Lower lobe of right lung (tissue), 2 donors: ENCODE measurements at regions not wholly inside any gene's neighbourhood (a gene's known extent, or its start where the extent isn't known, plus 50 kb on each side); places are given as distances from the start of the nearest gene placed in this dataset.

Experiments used
- ATAC-seq, 2 donors: fragments of 200-7000 bp; cut with Tn5 transposase; one replicate each; pipeline ENCODE4 v1.9.1; 2020 to 2022; ENCODE audit warnings: mild to moderate bottlenecking in 2 of 2, moderate library complexity in 2 of 2
- DNase-seq: peaks from one replicate; pipeline ENCODE4 v3.0.0-alpha.2; 2020
- H3K27ac ChIP-seq: fragments of 200-600 bp; one replicate; pipeline ENCODE4 v1.8.0; 2022
- H3K27me3 ChIP-seq: fragments of 200-600 bp; one replicate; pipeline ENCODE4 v1.8.0; 2022; ENCODE audit warnings: low read depth
- H3K36me3 ChIP-seq: fragments of 200-600 bp; one replicate; pipeline ENCODE4 v1.8.0; 2022; ENCODE audit warnings: mild to moderate bottlenecking
- H3K4me1 ChIP-seq: fragments of 200-600 bp; one replicate; pipeline ENCODE4 v1.8.0; 2022
- H3K4me3 ChIP-seq: fragments of 200-600 bp; one replicate; pipeline ENCODE4 v1.8.0; 2022; ENCODE audit warnings: mild to moderate bottlenecking
- H3K9me3 ChIP-seq: fragments of 200-600 bp; one replicate; pipeline ENCODE4 v1.8.0; 2022
- CTCF ChIP-seq: fragments of 200-600 bp; IDR thresholded peaks from one replicate; pipeline ENCODE4 v1.8.0; 2022; ENCODE audit warnings: antibody characterized with exemption, mild to moderate bottlenecking
- intact Hi-C: fragments of 100-400 bp; cut with DNase I; formaldehyde crosslinking; loops from one replicate; pipeline ENCODE4 v1.11.0; 2022
- donor health status: DM: no; HTN: yes; CAD: no; lungs with severe emphysema.

DNA sequence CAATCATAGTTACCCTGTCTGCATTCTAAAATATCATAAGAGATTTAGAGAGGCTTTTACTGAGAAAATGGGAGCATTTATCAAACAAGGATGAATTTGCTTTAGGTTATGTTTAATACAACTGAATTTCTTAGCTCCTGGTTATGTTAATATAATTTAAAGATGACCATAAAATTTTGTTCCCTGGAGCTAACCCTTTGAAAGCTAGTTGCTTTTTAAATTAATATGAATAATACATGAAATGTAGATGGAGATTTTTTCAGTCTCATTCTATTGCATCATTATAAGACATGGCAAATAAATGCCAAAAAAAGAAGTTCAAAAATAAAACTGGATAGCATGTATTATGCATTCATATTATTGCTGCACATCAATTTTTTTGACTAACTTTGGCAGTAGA lies 344.1 kb upstream of the NXPH2 start:
- Histone ChIP-seq H3K4me3 (no peak overlapping the region), H3K27me3 (no peaks in the 10 kb centered on the region), H3K27ac (no peak overlapping the region), H3K9me3 (no peaks in the 10 kb centered on the region), H3K36me3 (no peaks in the 10 kb centered on the region), H3K4me1 (no peaks in the 10 kb centered on the region)
- intact Hi-C loops, result no loop called here
- TF ChIP-seq CTCF, result no peak
- ATAC-seq (no peak), DNase-seq (no peak)

DNA sequence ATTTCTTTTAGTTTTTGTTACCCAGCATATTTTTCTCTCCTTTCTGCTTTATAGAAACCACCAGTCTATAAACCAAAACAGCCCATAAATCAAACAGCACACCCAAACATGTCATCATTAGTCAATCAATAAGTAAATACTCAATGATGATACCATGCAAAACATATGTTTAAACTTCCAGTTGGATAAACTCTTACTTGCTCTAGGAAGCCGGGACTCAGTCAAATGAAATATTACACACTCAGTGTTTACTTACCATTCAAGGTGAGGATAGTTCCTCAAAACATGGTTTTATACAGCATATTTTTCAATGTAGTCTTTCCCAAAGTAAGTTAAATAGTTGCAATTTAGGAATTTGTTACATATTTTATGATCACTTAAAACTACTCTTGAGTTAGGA lies 343.6 kb upstream of the NXPH2 start:
- intact Hi-C loops, result no loop called here
- no peak for TF ChIP-seq CTCF
- no peaks in the 10 kb centered on the region for H3K36me3 ChIP-seq
- no peaks in the 10 kb centered on the region for H3K4me1 ChIP-seq
- DNase-seq (no peak), ATAC-seq (no peak)
- no peaks in the 10 kb centered on the region for H3K9me3 ChIP-seq
- H3K4me3 ChIP-seq, result no peak overlapping the region
- H3K27me3 ChIP-seq, result no peaks in the 10 kb centered on the region
- no peak overlapping the region for H3K27ac ChIP-seq

DNA sequence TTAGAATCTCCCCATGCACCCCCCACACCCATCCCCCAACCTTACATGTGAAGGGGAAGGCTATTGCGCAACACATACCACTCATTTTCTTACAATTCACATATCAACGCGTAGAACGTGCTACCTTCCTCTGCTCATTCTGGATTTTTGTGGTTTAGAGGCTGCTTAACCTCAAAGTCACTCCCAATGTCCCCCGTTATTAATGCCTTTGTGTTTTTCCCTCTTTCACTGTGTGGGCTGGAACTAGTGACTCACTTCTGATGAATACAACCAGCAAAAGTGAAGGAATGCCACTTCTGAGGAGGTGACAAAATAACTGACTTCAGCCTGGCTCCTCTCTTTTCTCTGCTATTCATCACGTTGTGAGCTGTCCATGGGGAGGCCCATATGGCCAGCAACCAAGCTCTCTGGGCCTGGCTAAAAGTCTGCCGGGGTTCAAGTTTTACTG lies 342.5 kb upstream of the NXPH2 start:
- H3K27ac ChIP-seq, result no peak overlapping the region
- H3K27me3 ChIP-seq, result no peaks in the 10 kb centered on the region
- H3K4me1 ChIP-seq, result no peaks in the 10 kb centered on the region
- ATAC-seq (no peak), DNase-seq (no peak)
- H3K9me3 ChIP-seq, result no peaks in the 10 kb centered on the region
- no peak overlapping the region for H3K4me3 ChIP-seq
- TF ChIP-seq CTCF, result no peak
- intact Hi-C loops, result no loop called here
- no peaks in the 10 kb centered on the region for H3K36me3 ChIP-seq

- Histone ChIP-seq H3K4me3 (no peak overlapping the region), H3K9me3 (no peaks in the 10 kb centered on the region), H3K4me1 (no peaks in the 10 kb centered on the region), H3K36me3 (no peaks in the 10 kb centered on the region), H3K27ac (no peak overlapping the region), H3K27me3 (no peaks in the 10 kb centered on the region)
- no peak for DNase-seq
- no peak for TF ChIP-seq CTCF
- intact Hi-C loops, result no loop called here
- no peak for ATAC-seq
Measured at GRCh38 chr2:139099721-139100120, 319.5 kb upstream of the NXPH2 start.

- H3K27me3 ChIP-seq, result no peaks in the 10 kb centered on the region
- no peak overlapping the region for H3K27ac ChIP-seq
- intact Hi-C loops, result no loop called here
- no peaks in the 10 kb centered on the region for H3K36me3 ChIP-seq
- DNase-seq (no peak), ATAC-seq (no peak)
- H3K4me3 ChIP-seq, result no peak overlapping the region
- TF ChIP-seq CTCF, result no peak
- no peaks in the 10 kb centered on the region for H3K9me3 ChIP-seq
- H3K4me1 ChIP-seq, result no peaks in the 10 kb centered on the region
Measured at GRCh38 chr2:139098961-139099360, 318.8 kb upstream of the NXPH2 start.

DNA sequence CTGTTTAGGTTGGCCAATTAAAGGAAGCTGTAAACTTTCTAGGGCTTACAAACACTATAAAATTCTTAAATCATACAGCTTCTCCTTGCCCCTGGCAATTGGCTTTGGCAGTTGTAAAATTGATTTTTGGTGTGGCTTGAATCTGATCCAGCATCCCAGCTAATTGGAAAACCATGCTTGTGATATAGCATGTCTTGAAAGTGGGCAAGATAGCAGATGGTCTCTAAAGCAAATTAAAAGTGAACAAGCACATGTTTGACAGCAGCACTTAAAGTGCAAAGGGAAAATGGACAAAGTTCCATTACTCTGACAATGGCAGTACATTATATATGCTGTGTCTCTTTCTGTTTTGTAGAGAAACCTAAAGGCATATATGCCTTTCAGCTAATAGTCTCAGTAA lies 302.9 kb upstream of the NXPH2 start:
- intact Hi-C loops, result no loop called here
- no peaks in the 10 kb centered on the region for H3K27me3 ChIP-seq
- no peak overlapping the region for H3K4me3 ChIP-seq
- H3K27ac ChIP-seq, result no peak overlapping the region
- DNase-seq (no peak), ATAC-seq (no peak)
- H3K4me1 ChIP-seq, result no peaks in the 10 kb centered on the region
- no peak for TF ChIP-seq CTCF
- no peaks in the 10 kb centered on the region for H3K9me3 ChIP-seq
- H3K36me3 ChIP-seq, result no peaks in the 10 kb centered on the region
